Transverse colon (tissue), 4 donors: ENCODE measurements at regions not wholly inside any gene's neighbourhood (a gene's known extent, or its start where the extent isn't known, plus 50 kb on each side); places are given as distances from the start of the nearest gene placed in this dataset.

Experiments used
- DNase-seq: peaks from one replicate; pipeline ENCODE4 v3.0.0-alpha.2; 2019
- H3K27ac ChIP-seq, 4 donors: fragments of 200-600 bp; sonication (generic); 2 replicates each; pipeline ENCODE4 v1.5.1; 2016 to 2018; ENCODE audit warnings: inconsistent platforms in 4 of 4
- H3K27me3 ChIP-seq: fragments of 200-600 bp; sonication (generic); 2 replicates; pipeline ENCODE4 v1.5.1; 2017; ENCODE audit warnings: inconsistent platforms
- H3K36me3 ChIP-seq, 4 donors: fragments of 200-600 bp; sonication (generic); 2 replicates each; pipeline ENCODE4 v1.5.1; 2017 to 2019; ENCODE audit warnings: inconsistent platforms in 4 of 4
- H3K4me1 ChIP-seq, 4 donors: fragments of 200-600 bp; sonication (generic); 2 replicates each; pipeline ENCODE4 v1.5.1; 2017 to 2020; ENCODE audit warnings: inconsistent platforms in 4 of 4
- H3K4me3 ChIP-seq, 4 donors: fragments of 200-600 bp; sonication (generic); 1 replicate in 1 of 4; 2 replicates in 3 of 4; pipeline versions ENCODE4 v1.5.1 to v1.6.1; 2017 to 2019; ENCODE audit warnings: inconsistent platforms in 4 of 4
- H3K9me3 ChIP-seq, 2 donors: fragments of 200-600 bp; sonication (generic); 2 replicates each; pipeline ENCODE4 v1.5.1; 2017 to 2019; ENCODE audit warnings: inconsistent platforms in 2 of 2
- CTCF ChIP-seq, 5 experiments: fragments of 200-600 bp in 3 of 5; fragments of 450-650 bp in 2 of 5; sonication (generic) in 3 of 5; IDR thresholded peaks; 1 replicate in 2 of 5; 2 replicates in 3 of 5; pipeline ENCODE4 v1.5.1; 2016 to 2017; ENCODE audit warnings: antibody characterized with exemption in 5 of 5, inconsistent platforms in 3 of 5, mild to moderate bottlenecking in 2 of 5, moderate library complexity in 1 of 5
- EP300 ChIP-seq: sonication (generic); formaldehyde crosslinking; IDR thresholded peaks from one replicate; pipeline ENCODE4 v1.6.1; 2017; ENCODE audit warnings: antibody characterized with exemption, low read depth
- POLR2A ChIP-seq: fragments of 450-650 bp; IDR thresholded peaks from one replicate; pipeline ENCODE4 v1.6.1; 2016; ENCODE audit warnings: antibody characterized with exemption, mild to moderate bottlenecking, moderate library complexity
- POLR2AphosphoS5 ChIP-seq, 3 donors: sonication (generic); formaldehyde crosslinking; IDR thresholded peaks; one replicate each; pipeline ENCODE4 v1.6.1; 2016; ENCODE audit warnings: antibody characterized with exemption in 3 of 3
- WGBS, 2 donors: methylation state at CpG; one replicate each; pipeline ENCODE4 v1.1.5; 2018; ENCODE audit warnings: low coverage in 1 of 2; 5-methylcytosine and 5-hydroxymethylcytosine counted together
- in situ Hi-C, 4 donors: fragments of 200-750 bp; cut with MboI; loops; one replicate each; pipeline versions ENCODE4 v1.15.0 to v1.15.1; 2017; ENCODE audit warnings: low sequenced_read_pairs in 3 of 4, low pct_ligation_motif_present in 1 of 4, low pct_unique_long_range_greater_than_20kb in 1 of 4
- intact Hi-C: fragments of 100-400 bp; cut with DNase I; formaldehyde crosslinking; loops from one replicate; pipeline ENCODE4 v1.15.1; 2023; ENCODE audit warnings: low total_unique reads

- TF ChIP-seq POLR2AphosphoS5 (IDR thresholded peaks at IDR 0.05) (no peak), EP300 (no peak), CTCF (IDR thresholded peaks at IDR 0.05) (no peak), POLR2A (no peak)
- no peak overlapping the region for H3K4me3 ChIP-seq
- no peaks in the 10 kb centered on the region for H3K27me3 ChIP-seq
- 73 to 84% methylated on average over 3 to 4 of the region's 4 CpGs for WGBS, 2 donors
- intact Hi-C loops = no loop called here
- H3K36me3 ChIP-seq = no peaks in the 10 kb centered on the region
- H3K4me1 ChIP-seq = no peaks in the 10 kb centered on the region
- no peak overlapping the region for H3K27ac ChIP-seq
- in situ Hi-C loops = no loop called here
- no peaks in the 10 kb centered on the region for H3K9me3 ChIP-seq
- DNase-seq = no peak
These were observed 1151.7 kb upstream of the ADGRL4 start for GRCh38 chr1:80158266-80158665.

GRCh38 chr1:80155371-80155770 is 1148.8 kb upstream of the ADGRL4 start:
- TF ChIP-seq CTCF (IDR thresholded peaks at IDR 0.05) (no peak), POLR2AphosphoS5 (IDR thresholded peaks at IDR 0.05) (no peak), POLR2A (no peak), EP300 (no peak)
- Histone ChIP-seq H3K4me1 (no peaks in the 10 kb centered on the region), H3K4me3 (no peak overlapping the region), H3K9me3 (no peaks in the 10 kb centered on the region), H3K27ac (no peak overlapping the region), H3K27me3 (no peaks in the 10 kb centered on the region), H3K36me3 (no peaks in the 10 kb centered on the region)
- intact Hi-C loops (no loop called here), in situ Hi-C loops (no loop called here)
- DNase-seq = no peak
- 18 to 27% methylated on average over 2 of the region's 2 CpGs for WGBS, 2 donors

GRCh38 chr1:80154176-80154575 is 1147.6 kb upstream of the ADGRL4 start:
- TF ChIP-seq POLR2AphosphoS5 (IDR thresholded peaks at IDR 0.05) = no peak
- no peak for TF ChIP-seq POLR2A
- no peak for TF ChIP-seq CTCF (IDR thresholded peaks at IDR 0.05)
- TF ChIP-seq EP300 = no peak
- no peaks in the 10 kb centered on the region for H3K27me3 ChIP-seq
- H3K4me1 ChIP-seq = no peaks in the 10 kb centered on the region
- no peaks in the 10 kb centered on the region for H3K36me3 ChIP-seq
- no peak overlapping the region for H3K27ac ChIP-seq
- DNase-seq = no peak
- no peaks in the 10 kb centered on the region for H3K9me3 ChIP-seq
- 71 to 88% methylated on average over 2 to 5 of the region's 5 CpGs for WGBS, 2 donors
- H3K4me3 ChIP-seq = no peak overlapping the region
- intact Hi-C loops = no loop called here
- in situ Hi-C loops = no loop called here

- 90 to 100% methylated on average over 2 to 4 of the region's 4 CpGs for WGBS, 2 donors
- Histone ChIP-seq H3K9me3 (no peaks in the 10 kb centered on the region), H3K4me3 (no peak overlapping the region), H3K27ac (no peak overlapping the region), H3K36me3 (no peaks in the 10 kb centered on the region), H3K27me3 (no peaks in the 10 kb centered on the region), H3K4me1 (no peaks in the 10 kb centered on the region)
- no peak for DNase-seq
- intact Hi-C loops (no loop called here), in situ Hi-C loops (no loop called here)
- TF ChIP-seq EP300 (no peak), CTCF (IDR thresholded peaks at IDR 0.05) (no peak), POLR2A (no peak), POLR2AphosphoS5 (IDR thresholded peaks at IDR 0.05) (no peak)
These were observed 1147.2 kb upstream of the ADGRL4 start for GRCh38 chr1:80153762-80154161.
